ENCODE measurements at regions not wholly inside any gene's neighbourhood (a gene's known extent, or its start where the extent isn't known, plus 50 kb on each side); places are given as distances from the start of the nearest gene placed in this dataset.

DNA sequence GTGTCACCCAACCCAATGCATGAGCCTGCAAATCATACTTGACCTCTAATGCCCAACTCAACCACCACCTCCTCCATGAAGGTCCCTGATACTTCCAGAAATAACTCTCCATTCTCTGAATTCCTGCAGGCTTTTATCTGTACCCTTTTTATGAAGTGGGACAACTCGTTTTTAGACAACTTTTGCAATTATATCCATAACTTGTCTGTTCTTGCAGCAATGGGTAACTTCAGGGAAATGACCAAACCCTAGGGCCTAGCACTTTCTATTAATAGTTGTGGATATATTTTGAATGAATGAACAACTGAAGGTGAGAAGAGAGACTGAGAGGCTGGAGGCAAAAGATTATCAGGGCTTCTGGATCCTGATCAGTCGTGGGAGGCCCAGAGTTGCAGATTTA is 236.6 kb upstream of the MOCS1 start:
- BruUV-seq (replicated peaks): no TSS peak
- Histone ChIP-seq H3K27ac (no peak overlapping the region), H3K27me3 (ENCODE audit: insufficient read depth, low read depth) (0 out of 2 replicates have a peak, but pooled peaks cover 3% of the 10 kb centered on the region), H3K9me3 (ENCODE audit: insufficient read depth, low read depth) (no peaks in the 10 kb centered on the region), H3K4me3 (no peak overlapping the region), H3K9me2 (ENCODE audit: insufficient read depth) (no peaks in the 10 kb centered on the region), H3K36me3 (ENCODE audit: low read depth) (no peaks in the 10 kb centered on the region), H2AFZ (no peak overlapping the region), H3K4me1 (replicated peaks; ENCODE audit: insufficient read depth) (no peaks in the 10 kb centered on the region), H3K4me2 (no peak overlapping the region), H3K79me2 (ENCODE audit: low read depth) (no peaks in the 10 kb centered on the region), H4K20me1 (ENCODE audit: insufficient read depth) (no peaks in the 10 kb centered on the region), H3F3A (ENCODE audit: insufficient read depth, low read depth) (no peaks in the 10 kb centered on the region)
- ChIA-PET POLR2A (ENCODE audit: unreplicated experiment) (no interaction called here), CTCF (no interaction called here)
- intact Hi-C loops (cut with micrococcal nuclease; ENCODE audit: unreplicated experiment): no loop called here
- no peak for TF ChIP-seq EZH2 (IDR thresholded peaks at IDR 0.05; ENCODE audit: low read depth)
- DNase-seq: no peak

DNA sequence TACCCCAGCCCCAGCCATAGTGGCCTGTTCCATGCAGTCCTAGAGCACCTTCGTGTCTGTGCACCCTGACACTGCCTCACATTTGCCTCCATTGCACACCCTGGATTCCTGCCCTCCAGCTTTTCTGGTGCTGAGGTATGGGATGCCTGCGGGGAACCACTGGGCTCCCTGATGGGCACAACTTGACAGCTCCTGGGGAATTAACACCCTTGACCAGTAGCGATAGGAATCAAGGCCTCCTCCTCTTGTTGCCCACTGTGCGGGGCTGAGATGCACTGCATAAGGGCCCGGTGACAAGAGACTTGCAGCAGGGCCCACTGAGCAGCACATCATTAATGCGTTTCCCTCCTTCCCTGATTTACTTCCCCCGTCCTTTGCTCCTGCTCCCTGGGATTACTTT is 235.6 kb upstream of the MOCS1 start:
- H2AFZ ChIP-seq: no peak overlapping the region
- no peaks in the 10 kb centered on the region for H3K4me1 ChIP-seq (replicated peaks; ENCODE audit: insufficient read depth)
- TF ChIP-seq, protein P1, sequence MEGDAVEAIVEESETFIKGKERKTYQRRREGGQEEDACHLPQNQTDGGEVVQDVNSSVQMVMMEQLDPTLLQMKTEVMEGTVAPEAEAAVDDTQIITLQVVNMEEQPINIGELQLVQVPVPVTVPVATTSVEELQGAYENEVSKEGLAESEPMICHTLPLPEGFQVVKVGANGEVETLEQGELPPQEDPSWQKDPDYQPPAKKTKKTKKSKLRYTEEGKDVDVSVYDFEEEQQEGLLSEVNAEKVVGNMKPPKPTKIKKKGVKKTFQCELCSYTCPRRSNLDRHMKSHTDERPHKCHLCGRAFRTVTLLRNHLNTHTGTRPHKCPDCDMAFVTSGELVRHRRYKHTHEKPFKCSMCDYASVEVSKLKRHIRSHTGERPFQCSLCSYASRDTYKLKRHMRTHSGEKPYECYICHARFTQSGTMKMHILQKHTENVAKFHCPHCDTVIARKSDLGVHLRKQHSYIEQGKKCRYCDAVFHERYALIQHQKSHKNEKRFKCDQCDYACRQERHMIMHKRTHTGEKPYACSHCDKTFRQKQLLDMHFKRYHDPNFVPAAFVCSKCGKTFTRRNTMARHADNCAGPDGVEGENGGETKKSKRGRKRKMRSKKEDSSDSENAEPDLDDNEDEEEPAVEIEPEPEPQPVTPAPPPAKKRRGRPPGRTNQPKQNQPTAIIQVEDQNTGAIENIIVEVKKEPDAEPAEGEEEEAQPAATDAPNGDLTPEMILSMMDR (conservative IDR thresholded peaks at IDR 0.05): no peak
- TF ChIP-seq EZH2 (IDR thresholded peaks at IDR 0.05; ENCODE audit: low read depth): no peak
- no peak overlapping the region for H3K4me3 ChIP-seq
- no peaks in the 10 kb centered on the region for H3K9me3 ChIP-seq (ENCODE audit: insufficient read depth, low read depth)
- DNase-seq: no peak
- intact Hi-C loops (cut with micrococcal nuclease; ENCODE audit: unreplicated experiment): no loop called here
- no peaks in the 10 kb centered on the region for H4K20me1 ChIP-seq (ENCODE audit: insufficient read depth)
- no peaks in the 10 kb centered on the region for H3K79me2 ChIP-seq (ENCODE audit: low read depth)
- H3K27me3 ChIP-seq (ENCODE audit: insufficient read depth, low read depth): 0 out of 2 replicates have a peak, but pooled peaks cover 11% of the 10 kb centered on the region
- H3K36me3 ChIP-seq (ENCODE audit: low read depth): no peaks in the 10 kb centered on the region
- H3K27ac ChIP-seq: no peak overlapping the region
- H3K4me2 ChIP-seq: no peak overlapping the region
- H3K9me2 ChIP-seq (ENCODE audit: insufficient read depth): no peaks in the 10 kb centered on the region
- BruUV-seq (replicated peaks): no TSS peak
- ChIA-PET POLR2A (ENCODE audit: unreplicated experiment) (no interaction called here), CTCF (no interaction called here)
- no peaks in the 10 kb centered on the region for H3F3A ChIP-seq (ENCODE audit: insufficient read depth, low read depth)

DNA sequence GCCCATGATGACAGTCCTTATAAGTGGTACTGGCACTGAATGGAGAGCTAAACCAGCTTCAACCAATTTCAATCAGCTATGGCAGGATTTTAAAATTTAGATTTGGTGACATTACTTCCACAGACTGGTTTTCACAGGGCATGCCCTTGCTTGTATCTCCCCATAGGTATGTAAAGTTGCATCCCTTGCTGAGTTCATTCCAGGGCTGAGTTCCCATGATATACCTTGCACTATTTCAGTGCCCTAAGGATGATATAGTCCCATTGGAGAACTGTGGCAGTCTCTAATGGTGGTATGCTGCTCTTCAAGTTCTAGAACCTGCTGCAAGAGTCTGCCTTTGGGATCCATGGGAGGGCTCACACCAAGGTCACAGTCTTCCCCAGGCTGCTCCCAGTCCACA is 232.7 kb upstream of the MOCS1 start:
- BruUV-seq (replicated peaks): no TSS peak

More for the DNA sequence above, 232.7 kb upstream of the MOCS1 start:
- Histone ChIP-seq H3K36me3 (ENCODE audit: low read depth) (no peaks in the 10 kb centered on the region), H2AFZ (no peak overlapping the region), H3F3A (ENCODE audit: insufficient read depth, low read depth) (no peaks in the 10 kb centered on the region), H3K4me1 (replicated peaks; ENCODE audit: insufficient read depth) (no peaks in the 10 kb centered on the region), H3K79me2 (ENCODE audit: low read depth) (no peaks in the 10 kb centered on the region), H3K27ac (no peak overlapping the region), H3K9me2 (ENCODE audit: insufficient read depth) (no peaks in the 10 kb centered on the region), H4K20me1 (ENCODE audit: insufficient read depth) (no peaks in the 10 kb centered on the region), H3K9me3 (ENCODE audit: insufficient read depth, low read depth) (no peaks in the 10 kb centered on the region), H3K4me2 (no peak overlapping the region), H3K27me3 (ENCODE audit: insufficient read depth, low read depth) (peaks cover 36% of the 10 kb centered on the region), H3K4me3 (no peak overlapping the region)
- intact Hi-C loops (cut with micrococcal nuclease; ENCODE audit: unreplicated experiment): no loop called here
- no peak for TF ChIP-seq EZH2 (IDR thresholded peaks at IDR 0.05; ENCODE audit: low read depth)
- TF ChIP-seq, protein P1 (conservative IDR thresholded peaks at IDR 0.05): no peak
- ChIA-PET POLR2A (ENCODE audit: unreplicated experiment) (no interaction called here), CTCF (no interaction called here)
- DNase-seq: no peak
